Activated CD4-positive, alpha-beta T cell treated with anti-CD3 and anti-CD28 coated beads, Interleukin-2, amount 50 U/mL, for 16 hours (primary cell): ENCODE measurements at regions not wholly inside any gene's neighbourhood (a gene's known extent, or its start where the extent isn't known, plus 50 kb on each side); places are given as distances from the start of the nearest gene placed in this dataset.

Experiments used
- DNase-seq: peaks from one replicate; pipeline ENCODE4 v3.0.0-alpha.2; 2020

GRCh38 chr19:29093553-29093908 is 119.4 kb downstream of the UQCRFS1 start:
- no peak for DNase-seq

GRCh38 chr19:29092712-29093552 is 120.0 kb downstream of the UQCRFS1 start:
- no peak for DNase-seq

- no peak for DNase-seq
Observed at GRCh38 chr19:29090783-29091526, 122.0 kb downstream of the UQCRFS1 start.

GRCh38 chr19:29089315-29089870 is 123.6 kb downstream of the UQCRFS1 start:
- no peak for DNase-seq

GRCh38 chr19:29088761-29089160 is 124.2 kb downstream of the UQCRFS1 start:
- DNase-seq: no peak

GRCh38 chr19:29086646-29087045 is 126.3 kb downstream of the UQCRFS1 start:
- no peak for DNase-seq

- no peak for DNase-seq
Observed at GRCh38 chr19:29086182-29086581, 126.8 kb downstream of the UQCRFS1 start.

- no peak for DNase-seq
Observed at GRCh38 chr19:29085630-29086029, 127.3 kb downstream of the UQCRFS1 start.

- DNase-seq: no peak
Observed at GRCh38 chr19:29085206-29085605, 127.7 kb downstream of the UQCRFS1 start.

GRCh38 chr19:29084266-29084665 is 128.7 kb downstream of the UQCRFS1 start:
- no peak for DNase-seq

GRCh38 chr19:29083863-29084262 is 129.1 kb downstream of the UQCRFS1 start:
- no peak for DNase-seq

- DNase-seq: no peak
Observed at GRCh38 chr19:29079356-29080032, 133.5 kb downstream of the UQCRFS1 start.

GRCh38 chr19:29076963-29077362 is 136.0 kb downstream of the UQCRFS1 start:
- no peak for DNase-seq

- DNase-seq: no peak
Observed at GRCh38 chr19:29076161-29076560, 136.8 kb downstream of the UQCRFS1 start.

- no peak for DNase-seq
Observed at GRCh38 chr19:29075149-29075548, 137.8 kb downstream of the UQCRFS1 start.

- no peak for DNase-seq
Observed at GRCh38 chr19:29074579-29074978, 138.4 kb downstream of the UQCRFS1 start.

GRCh38 chr19:29067831-29068230 is 145.1 kb downstream of the UQCRFS1 start:
- no peak for DNase-seq

GRCh38 chr19:29062475-29063435 is 150.2 kb downstream of the UQCRFS1 start:
- no peak for DNase-seq

- DNase-seq: no peak
Observed at GRCh38 chr19:29060813-29061364, 152.1 kb downstream of the UQCRFS1 start.

- DNase-seq: no peak
Observed at GRCh38 chr19:29056535-29056934, 156.4 kb downstream of the UQCRFS1 start.

GRCh38 chr19:29054886-29055675 is 157.9 kb downstream of the UQCRFS1 start:
- DNase-seq: no peak
